IPS-NIHi11 (cell line): ENCODE measurements at regions not wholly inside any gene's neighbourhood (a gene's known extent, or its start where the extent isn't known, plus 50 kb on each side); places are given as distances from the start of the nearest gene placed in this dataset.
"Not testable (repeated sequence)": the region's sequence is repeated elsewhere in the genome, so short reads cannot be mapped to it uniquely, and the experiment has no call there.

Experiments
- DNase-seq: peaks from one replicate; pipeline ENCODE4 v3.0.0; 2012; ENCODE audit warnings: mixed read lengths, low spot score

- no peak for DNase-seq
These were observed 101.9 kb downstream of the RGS21 start for GRCh38 chr1:192418552-192419285.

DNA sequence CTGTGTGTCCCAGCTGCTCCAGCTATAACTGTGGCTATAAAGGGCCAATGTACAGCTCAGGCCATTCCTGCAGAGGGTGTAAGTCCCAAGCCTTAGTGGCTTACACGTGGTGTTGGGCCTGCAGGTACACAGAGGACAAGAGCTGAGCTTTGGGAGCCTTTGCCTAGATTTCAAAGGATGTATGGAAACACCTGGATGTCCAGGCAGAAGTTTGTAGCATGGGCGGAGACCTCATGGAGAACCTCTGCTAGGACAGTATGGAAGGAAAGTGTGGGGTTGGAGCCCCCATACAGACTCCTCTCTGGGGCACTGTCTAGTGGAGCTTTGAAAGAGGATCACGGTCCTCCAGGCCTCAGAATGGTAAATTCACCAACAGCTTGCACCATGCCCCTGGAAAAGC lies 113.9 kb downstream of the RGS21 start:
- no peak for DNase-seq

GRCh38 chr1:192435704-192436103 lies 118.9 kb downstream of the RGS21 start:
- no peak for DNase-seq

DNA sequence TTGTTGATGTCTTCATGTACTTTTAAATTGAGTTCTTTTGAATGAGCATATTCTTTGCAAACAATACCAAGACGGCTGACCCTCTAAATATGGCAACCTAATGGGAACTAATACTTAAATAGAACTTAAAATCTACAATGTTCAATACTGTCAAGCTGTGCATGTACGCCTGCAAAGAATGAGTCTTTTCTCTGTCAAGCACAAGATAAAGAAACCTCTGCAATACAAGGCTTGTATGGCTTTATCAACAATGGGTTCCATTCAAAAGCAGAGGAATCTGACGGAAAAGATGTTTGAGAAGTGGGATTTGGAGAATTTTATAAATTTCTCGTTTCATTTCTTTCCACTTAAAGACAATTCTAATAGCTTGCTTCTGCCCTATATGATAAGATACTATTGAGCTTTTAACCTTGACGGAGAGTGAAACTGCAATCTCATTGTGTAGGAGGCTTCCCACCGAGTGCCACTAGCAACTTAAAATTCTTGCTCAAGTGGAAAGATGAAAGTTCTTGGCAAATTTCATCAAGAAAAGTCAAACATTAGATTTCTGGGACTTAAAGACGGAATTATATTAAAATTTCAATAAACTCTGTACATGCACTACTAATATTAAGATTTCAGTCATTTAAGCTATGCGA lies 119.8 kb downstream of the RGS21 start:
- no peak for DNase-seq

GRCh38 chr1:192438737-192439136 lies 121.9 kb downstream of the RGS21 start:
- DNase-seq: no peak

DNA sequence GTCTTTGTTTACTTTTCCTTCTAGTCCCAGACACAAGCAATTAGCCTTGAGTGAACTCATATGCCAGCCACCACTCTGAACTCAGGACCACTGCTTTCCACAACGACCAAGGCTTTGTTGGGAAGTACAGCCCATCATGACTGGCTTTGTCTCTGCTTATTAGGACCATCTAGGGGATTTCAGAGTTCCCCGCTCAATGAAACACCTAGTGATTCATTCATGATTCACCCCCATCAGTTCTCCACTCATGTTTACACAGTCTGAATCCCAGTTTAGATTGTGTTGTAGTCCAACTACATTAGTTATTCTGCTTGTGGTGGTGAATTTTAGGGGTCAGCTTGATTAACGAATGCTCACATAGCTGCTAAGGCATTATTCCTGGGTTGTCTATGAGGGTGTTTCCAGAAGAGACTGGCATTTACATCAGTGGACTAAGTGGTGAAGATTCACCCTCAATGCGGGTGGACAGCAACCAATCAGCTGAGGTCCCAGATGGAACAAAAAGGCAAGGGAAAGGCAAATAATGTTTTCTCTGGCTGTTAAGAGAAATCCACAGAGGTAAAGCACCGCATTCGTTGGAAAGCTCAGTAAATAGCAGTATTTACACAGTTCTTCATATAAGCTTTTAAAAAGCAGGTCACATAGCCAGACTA lies 122.7 kb downstream of the RGS21 start:
- no peak for DNase-seq

GRCh38 chr1:192441492-192441891 lies 124.7 kb downstream of the RGS21 start:
- no peak for DNase-seq

- DNase-seq: no peak
These were observed 125.9 kb downstream of the RGS21 start for GRCh38 chr1:192442736-192443135.

DNA sequence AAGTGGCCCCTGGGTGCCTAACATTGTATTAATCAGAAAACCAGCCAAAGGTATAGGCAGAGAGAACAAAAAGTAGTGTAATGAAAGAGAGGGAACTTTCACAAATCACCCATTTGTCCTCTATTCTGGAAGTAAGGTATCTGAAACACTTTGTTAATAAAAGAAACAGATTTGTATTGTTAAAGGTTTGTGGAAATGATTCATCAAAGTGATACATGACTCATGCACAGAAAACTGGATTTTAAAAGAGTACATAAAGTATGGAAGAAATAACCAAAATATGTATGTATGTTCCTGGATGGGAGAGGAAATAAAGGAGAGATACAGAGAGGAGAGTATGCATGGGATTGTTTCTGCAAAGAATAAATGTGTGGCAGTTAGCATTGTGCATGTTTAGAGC lies 126.8 kb downstream of the RGS21 start:
- DNase-seq: no peak

GRCh38 chr1:192445241-192445640 lies 128.4 kb downstream of the RGS21 start:
- no peak for DNase-seq

- DNase-seq: no peak
These were observed 129.2 kb downstream of the RGS21 start for GRCh38 chr1:192445839-192446489.

DNA sequence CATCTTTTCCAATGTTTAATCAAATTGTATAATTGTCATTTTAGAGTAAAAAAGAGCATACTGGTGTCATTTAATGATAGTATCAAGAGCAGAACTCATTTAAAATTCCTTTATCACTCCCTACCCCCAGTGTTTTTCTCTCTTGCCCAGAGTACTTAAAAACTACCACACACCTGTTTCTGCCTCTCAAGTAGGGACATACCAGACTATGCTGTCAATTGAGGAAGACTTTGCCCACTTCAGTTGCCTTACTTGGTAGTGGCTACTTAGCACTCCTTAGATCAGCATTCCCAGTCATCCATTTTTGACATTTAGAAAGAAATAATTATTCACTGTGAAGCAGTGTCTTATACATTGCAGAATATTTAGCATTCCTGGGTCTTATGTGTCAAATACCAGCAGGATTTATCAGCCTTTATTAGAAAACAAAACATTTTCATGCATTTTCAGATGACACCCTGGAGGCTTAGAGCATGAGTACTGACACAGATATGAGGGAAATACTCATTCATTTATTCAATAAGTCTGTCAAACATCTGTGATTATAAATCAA lies 127.5 kb upstream of the RGS1 start:
- DNase-seq: no peak

DNA sequence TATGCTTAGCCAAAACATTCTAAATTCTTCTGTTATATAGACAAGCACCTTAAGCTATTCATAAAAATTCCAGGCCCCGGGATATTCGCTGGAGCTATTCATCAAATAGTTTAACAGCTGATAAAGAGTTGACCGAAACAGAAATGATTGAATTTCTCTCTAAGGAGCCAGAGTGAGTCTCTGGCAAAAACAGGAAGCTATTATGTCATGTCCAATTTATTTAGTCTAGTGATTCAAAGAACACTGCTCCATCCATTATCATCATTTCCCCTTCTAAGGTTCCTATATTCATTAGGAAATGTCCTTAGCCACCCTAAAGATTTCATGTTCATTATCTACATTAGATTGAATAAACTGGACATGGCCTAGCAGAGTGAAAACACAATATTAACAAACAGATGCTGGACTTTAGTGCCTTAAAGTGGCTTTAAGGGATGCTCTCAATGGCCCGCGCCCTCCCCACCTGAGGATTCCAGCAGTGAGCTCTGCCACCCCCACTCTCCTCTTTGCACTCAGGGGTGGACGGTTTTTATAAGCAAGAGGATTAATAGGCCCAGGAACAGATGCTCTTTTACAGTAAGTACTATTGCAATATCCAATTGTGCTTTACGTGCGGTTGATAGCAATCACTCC lies 122.1 kb upstream of the RGS1 start:
- no peak for DNase-seq

DNA sequence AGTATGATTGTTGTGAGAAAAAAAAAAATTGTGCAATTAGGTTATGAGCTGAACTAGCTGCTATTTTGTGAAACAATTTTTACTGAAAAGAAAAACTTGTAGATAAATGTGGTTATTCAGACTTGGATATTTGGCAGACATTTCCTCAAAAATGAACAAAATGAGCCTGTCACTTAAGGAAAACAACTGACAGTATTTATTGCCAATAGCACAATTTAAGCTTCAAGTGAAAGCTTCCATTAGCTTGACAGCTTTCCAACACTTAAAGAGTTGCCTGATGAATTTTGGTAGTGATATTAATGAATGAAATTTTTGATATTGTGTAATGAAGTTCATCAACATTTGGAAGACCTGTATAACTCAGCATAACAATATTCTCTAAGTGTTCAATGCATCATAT lies 116.1 kb upstream of the RGS1 start:
- no peak for DNase-seq

GRCh38 chr1:192461684-192462083 lies 113.9 kb upstream of the RGS1 start:
- DNase-seq: no peak

DNA sequence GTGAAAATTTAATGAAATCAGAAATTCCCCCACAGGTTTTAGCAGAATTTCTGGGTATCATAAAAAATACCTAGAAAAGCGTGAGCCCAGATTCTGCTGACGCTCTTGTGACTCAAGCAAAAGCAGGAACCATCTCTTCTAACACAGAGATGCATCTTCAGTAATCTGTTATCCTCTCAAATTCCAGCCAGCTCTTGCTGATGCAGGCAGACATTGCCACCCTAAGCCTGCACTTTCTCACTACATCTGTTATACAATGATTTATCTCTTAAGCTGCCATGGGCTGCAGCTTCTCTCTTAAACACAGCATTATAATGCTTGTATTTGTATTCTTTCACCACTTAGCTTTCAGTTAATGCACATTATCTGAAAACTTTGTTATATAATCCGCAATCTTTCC lies 113.0 kb upstream of the RGS1 start:
- DNase-seq: no peak

DNA sequence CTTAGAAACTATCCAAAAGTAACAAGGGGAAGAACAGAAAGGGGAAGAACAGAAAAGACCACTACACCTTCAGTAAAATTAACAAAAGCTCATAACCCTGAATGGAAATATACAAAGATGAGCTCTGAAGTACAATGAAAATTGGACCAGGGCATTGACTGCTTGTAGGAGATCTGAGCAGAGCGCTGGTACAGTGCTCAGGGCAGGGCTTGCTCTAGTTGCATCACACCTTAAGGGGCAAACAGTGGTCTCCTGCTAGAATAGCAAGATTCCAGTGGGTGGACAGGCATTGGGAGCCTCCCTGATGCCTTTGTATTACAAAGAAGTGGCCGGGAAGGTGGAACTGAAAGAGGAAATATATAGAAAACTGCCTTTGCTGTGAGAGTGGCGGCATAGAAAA lies 111.9 kb upstream of the RGS1 start:
- no peak for DNase-seq

- not testable (repeated sequence) for DNase-seq
These were observed 110.4 kb upstream of the RGS1 start for GRCh38 chr1:192465221-192465620.

GRCh38 chr1:192474080-192474683 lies 101.4 kb upstream of the RGS1 start:
- peak; percentile 42 for DNase-seq

- DNase-seq: no peak
These were observed 100.2 kb upstream of the RGS1 start for GRCh38 chr1:192475329-192475728.

DNA sequence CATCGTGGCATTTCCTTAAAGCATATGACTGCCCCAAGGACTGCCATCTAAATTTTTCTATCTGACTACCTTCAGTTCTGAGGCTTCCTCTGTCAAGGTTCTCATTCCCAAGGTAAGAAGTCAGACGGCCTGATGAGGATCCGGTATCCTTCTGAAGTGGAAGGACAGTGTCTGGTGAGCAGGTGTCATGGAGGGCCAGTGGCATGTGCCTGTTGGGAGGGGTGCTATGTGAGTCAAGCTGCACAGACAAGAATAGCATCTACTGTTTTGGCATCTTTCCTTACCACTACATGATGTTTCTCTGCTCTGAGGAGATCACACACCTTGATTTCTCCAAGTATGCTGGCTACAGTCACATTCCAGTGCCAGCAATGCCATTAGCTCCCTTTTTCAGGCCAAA lies 99.6 kb upstream of the RGS1 start:
- DNase-seq: no peak
